GM12878 (cell line): ENCODE measurements at regions not wholly inside any gene's neighbourhood (a gene's known extent, or its start where the extent isn't known, plus 50 kb on each side); places are given as distances from the start of the nearest gene placed in this dataset.

Source experiments
- ATAC-seq: fragments of 200-7000 bp; cut with Tn5 transposase; 3 replicates; pipeline ENCODE4 v1.9.1; 2020; ENCODE audit warnings: mild to moderate bottlenecking, moderate library complexity
- BruUV-seq: library from RNA; stranded (reverse); fragments of 400-500 nt; replicated peaks from 2 replicates; lab custom pipeline; 2021; lab: Mats Ljungman, UMichigan
- CTCF ChIA-PET: fragments of 300-600 bp; sonication (Branson Sonifier 250); formaldehyde crosslinking; extraction: SDS; loops from one replicate; lab custom pipeline; 2021; ENCODE audit warnings: inconsistent platforms; lab: Yijun Ruan, JAX
- POLR2A ChIA-PET: fragments of 350-600 bp; formaldehyde crosslinking; extraction: SDS; loops from one replicate; lab custom pipeline; 2021; ENCODE audit warnings: inconsistent platforms; lab: Charles Lee
- RAD21 ChIA-PET: fragments of 300-600 bp; sonication (Branson Sonifier 250); formaldehyde crosslinking; loops from one replicate; lab custom pipeline; 2023; ENCODE audit warnings: antibody characterized with exemption; ENCODE audit not compliant: unreplicated experiment; lab: Charles Lee
- SMC1A ChIA-PET: fragments of 300-600 bp; sonication (Branson Sonifier 250); formaldehyde crosslinking; loops from one replicate; lab custom pipeline; 2023; ENCODE audit not compliant: unreplicated experiment, uncharacterized antibody; lab: Charles Lee
- DNase-seq: peaks from one replicate; pipeline ENCODE4 v3.0.0-alpha.2; 2011; ENCODE audit warnings: low read depth, low spot score
- FAIRE-seq: peaks from 3 replicates; lab custom pipeline; 2011; peaks lifted over from hg19 to GRCh38; lab: Jason Lieb, UNC
- H2AFZ ChIP-seq: 2 replicates; pipeline ENCODE4 v1.6.0; 2011; ENCODE audit warnings: low read depth, low read length, control low read depth; ENCODE audit not compliant: control insufficient read depth
- H3K27ac ChIP-seq: 2 replicates; pipeline ENCODE4 v1.5.1; 2011; ENCODE audit warnings: control low read depth; ENCODE audit not compliant: control insufficient read depth, insufficient read depth
- H3K27me3 ChIP-seq, 2 experiments: replicated peaks in 1 of 2; 2 replicates each; pipeline versions ENCODE4 v1.6.0 to v1.6.1; 2011; ENCODE audit warnings: low read length in 1 of 2; ENCODE audit not compliant: control insufficient read depth in 2 of 2, insufficient read depth in 2 of 2
- H3K36me3 ChIP-seq, 2 experiments: 2 replicates each; pipeline ENCODE4 v1.5.1; 2011; ENCODE audit warnings: low read length in 1 of 2; ENCODE audit not compliant: control insufficient read depth in 2 of 2, insufficient read depth in 2 of 2
- H3K4me1 ChIP-seq: 2 replicates; pipeline ENCODE4 v1.6.1; 2011; ENCODE audit warnings: mild to moderate bottlenecking, low read length, moderate library complexity, mixed read lengths; ENCODE audit not compliant: control insufficient read depth, insufficient read depth
- H3K4me2 ChIP-seq: 2 replicates; pipeline ENCODE4 v1.6.0; 2011; ENCODE audit warnings: control low read depth; ENCODE audit not compliant: control insufficient read depth, insufficient read depth
- H3K4me3 ChIP-seq: fragments of 200-600 bp; sonication (generic); 2 replicates; pipeline ENCODE4 v1.5.1; 2016
- H3K79me2 ChIP-seq: 2 replicates; pipeline ENCODE4 v1.6.0; 2011; ENCODE audit warnings: low read length; ENCODE audit not compliant: control insufficient read depth, insufficient read depth
- H3K9ac ChIP-seq: 2 replicates; pipeline ENCODE4 v1.8.0; 2011; ENCODE audit warnings: low read length, control low read depth, mixed read lengths; ENCODE audit not compliant: control insufficient read depth, insufficient read depth
- H3K9me3 ChIP-seq: replicated peaks from 3 replicates; pipeline ENCODE4 v1.5.1; 2011; ENCODE audit warnings: mild to moderate bottlenecking, low read length; ENCODE audit not compliant: control insufficient read depth, insufficient read depth
- H4K20me1 ChIP-seq: 2 replicates; pipeline ENCODE4 v1.6.0; 2011; ENCODE audit not compliant: control insufficient read depth, insufficient read depth
- BCL11A ChIP-seq: IDR thresholded peaks from 2 replicates; pipeline ENCODE4 v1.6.1; 2011; ENCODE audit warnings: low read depth, low read length
- CBX5 ChIP-seq: sonication (generic); IDR thresholded peaks from 2 replicates; pipeline ENCODE4 v1.6.1; 2016; ENCODE audit warnings: low read depth, moderate library complexity, mild to moderate bottlenecking, inconsistent platforms
- FOXK2 ChIP-seq: fragments of 450-650 bp; IDR thresholded peaks from 2 replicates; pipeline ENCODE4 v1.6.1; 2017; ENCODE audit warnings: mild to moderate bottlenecking, moderate library complexity
- IRF3 ChIP-seq: fragments of 450-650 bp; IDR thresholded peaks from 2 replicates; pipeline ENCODE4 v1.6.1; 2014; ENCODE audit warnings: mild to moderate bottlenecking
- IRF5 ChIP-seq: fragments of 450-650 bp; IDR thresholded peaks from 2 replicates; pipeline ENCODE4 v1.6.1; 2017; ENCODE audit warnings: borderline replicate concordance
- RCOR1 ChIP-seq: conservative IDR thresholded peaks from 2 replicates; pipeline ENCODE4 v1.6.1; 2012; ENCODE audit warnings: low read depth, low read length, improper control_type of control experiment
- SP1 ChIP-seq: IDR thresholded peaks from one replicate; pipeline ENCODE4 v1.6.1; 2011; ENCODE audit warnings: low read depth, low read length
- STAT1 ChIP-seq: fragments of 450-650 bp; conservative IDR thresholded peaks from 2 replicates; pipeline ENCODE4 v1.6.1; 2014; ENCODE audit warnings: antibody characterized with exemption, mild to moderate bottlenecking
- TBL1XR1 ChIP-seq: IDR thresholded peaks from 2 replicates; pipeline ENCODE4 v1.6.1; 2012; ENCODE audit warnings: low read depth, low read length, improper control_type of control experiment
- ZNF217 ChIP-seq: fragments of 450-650 bp; IDR thresholded peaks from 2 replicates; pipeline ENCODE4 v1.6.1; 2017; ENCODE audit warnings: antibody characterized with exemption, mild to moderate bottlenecking
- WGBS: methylation state at CpG from one replicate; pipeline ENCODE4 v1.1.6; 2016; ENCODE audit warnings: low lambda C conversion rate; ENCODE audit not compliant: insufficient replicate concordance, insufficient coverage; ENCODE audit errors: missing lambda C conversion rate; 5-methylcytosine and 5-hydroxymethylcytosine counted together
- in situ Hi-C: fragments of 300-500 bp; cut with MboI; formaldehyde crosslinking; loops from 9 replicates; pipeline ENCODE4 v1.14.3; 2018; ENCODE audit warnings: mixed read lengths
- intact Hi-C: fragments of 100-400 bp; cut with micrococcal nuclease; formaldehyde crosslinking; loops from one replicate; pipeline ENCODE4 v1.14.2; 2022; ENCODE audit not compliant: unreplicated experiment
- TF ChIP-seq, protein P1 (sequence below): fragments of 450-650 bp; IDR thresholded peaks from 2 replicates; pipeline ENCODE4 v1.6.1; 2017; ENCODE audit warnings: mild to moderate bottlenecking, moderate library complexity

GRCh38 chr1:14009582-14009981 is 309.6 kb downstream of the PRDM2 start:
- Histone ChIP-seq H3K27me3 (no peaks in the 10 kb centered on the region), H3K9ac (no peak overlapping the region), H4K20me1 (no peaks in the 10 kb centered on the region), H3K79me2 (no peaks in the 10 kb centered on the region), H3K4me2 (no peak overlapping the region), H3K9me3 (no peaks in the 10 kb centered on the region), H3K4me3 (no peak overlapping the region), H2AFZ (no peak overlapping the region), H3K27ac (no peak overlapping the region), H3K36me3 (no peaks in the 10 kb centered on the region), H3K4me1 (no peaks in the 10 kb centered on the region)
- no peak for DNase-seq
- ChIA-PET CTCF (no interaction called here), RAD21 (no interaction called here), POLR2A (no interaction called here), SMC1A (no interaction called here)
- no peak for FAIRE-seq
- no TSS peak for BruUV-seq
- no peak for ATAC-seq
- WGBS = 0% methylated on average over 3 of the region's 3 CpGs
- intact Hi-C loops = no loop called here
- in situ Hi-C loops = no loop called here
- no peak for TF ChIP-seq SP1
- TF ChIP-seq ZNF217 = no peak
- no peak for TF ChIP-seq CBX5
- no peak for TF ChIP-seq IRF3
- no peak for TF ChIP-seq IRF5
- TF ChIP-seq, protein P1, sequence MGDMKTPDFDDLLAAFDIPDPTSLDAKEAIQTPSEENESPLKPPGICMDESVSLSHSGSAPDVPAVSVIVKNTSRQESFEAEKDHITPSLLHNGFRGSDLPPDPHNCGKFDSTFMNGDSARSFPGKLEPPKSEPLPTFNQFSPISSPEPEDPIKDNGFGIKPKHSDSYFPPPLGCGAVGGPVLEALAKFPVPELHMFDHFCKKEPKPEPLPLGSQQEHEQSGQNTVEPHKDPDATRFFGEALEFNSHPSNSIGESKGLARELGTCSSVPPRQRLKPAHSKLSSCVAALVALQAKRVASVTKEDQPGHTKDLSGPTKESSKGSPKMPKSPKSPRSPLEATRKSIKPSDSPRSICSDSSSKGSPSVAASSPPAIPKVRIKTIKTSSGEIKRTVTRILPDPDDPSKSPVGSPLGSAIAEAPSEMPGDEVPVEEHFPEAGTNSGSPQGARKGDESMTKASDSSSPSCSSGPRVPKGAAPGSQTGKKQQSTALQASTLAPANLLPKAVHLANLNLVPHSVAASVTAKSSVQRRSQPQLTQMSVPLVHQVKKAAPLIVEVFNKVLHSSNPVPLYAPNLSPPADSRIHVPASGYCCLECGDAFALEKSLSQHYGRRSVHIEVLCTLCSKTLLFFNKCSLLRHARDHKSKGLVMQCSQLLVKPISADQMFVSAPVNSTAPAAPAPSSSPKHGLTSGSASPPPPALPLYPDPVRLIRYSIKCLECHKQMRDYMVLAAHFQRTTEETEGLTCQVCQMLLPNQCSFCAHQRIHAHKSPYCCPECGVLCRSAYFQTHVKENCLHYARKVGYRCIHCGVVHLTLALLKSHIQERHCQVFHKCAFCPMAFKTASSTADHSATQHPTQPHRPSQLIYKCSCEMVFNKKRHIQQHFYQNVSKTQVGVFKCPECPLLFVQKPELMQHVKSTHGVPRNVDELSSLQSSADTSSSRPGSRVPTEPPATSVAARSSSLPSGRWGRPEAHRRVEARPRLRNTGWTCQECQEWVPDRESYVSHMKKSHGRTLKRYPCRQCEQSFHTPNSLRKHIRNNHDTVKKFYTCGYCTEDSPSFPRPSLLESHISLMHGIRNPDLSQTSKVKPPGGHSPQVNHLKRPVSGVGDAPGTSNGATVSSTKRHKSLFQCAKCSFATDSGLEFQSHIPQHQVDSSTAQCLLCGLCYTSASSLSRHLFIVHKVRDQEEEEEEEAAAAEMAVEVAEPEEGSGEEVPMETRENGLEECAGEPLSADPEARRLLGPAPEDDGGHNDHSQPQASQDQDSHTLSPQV = no peak
- TF ChIP-seq RCOR1 = no peak
- no peak for TF ChIP-seq FOXK2
- no peak for TF ChIP-seq STAT1
- TF ChIP-seq TBL1XR1 = no peak
- TF ChIP-seq BCL11A = no peak
